NCI-H146 treated with DMSO at 0.1 percent for 48 hours (cell line): ENCODE measurements at regions not wholly inside any gene's neighbourhood (a gene's known extent, or its start where the extent isn't known, plus 50 kb on each side); places are given as distances from the start of the nearest gene placed in this dataset.

ENCODE experiments used
- DNase-seq: peaks from one replicate; lab custom pipeline; 2025; ENCODE audit not compliant: unreplicated experiment; lab: John Stamatoyannopoulos, UW

- DNase-seq = no peak
These were observed 56.9 kb downstream of the RDH14 start for GRCh38 chr2:18503376-18504228.

GRCh38 chr2:18502142-18502541 is 58.3 kb downstream of the RDH14 start:
- no peak for DNase-seq

GRCh38 chr2:18501729-18502128 is 58.7 kb downstream of the RDH14 start:
- DNase-seq = no peak

- no peak for DNase-seq
These were observed 59.3 kb downstream of the RDH14 start for GRCh38 chr2:18501156-18501555.

- no peak for DNase-seq
These were observed 60.1 kb downstream of the RDH14 start for GRCh38 chr2:18500333-18500732.

GRCh38 chr2:18498531-18498930 is 61.9 kb downstream of the RDH14 start:
- no peak for DNase-seq

- no peak for DNase-seq
These were observed 63.9 kb downstream of the RDH14 start for GRCh38 chr2:18496516-18496915.

GRCh38 chr2:18495058-18495457 is 65.4 kb downstream of the RDH14 start:
- DNase-seq = no peak

GRCh38 chr2:18492721-18493120 is 67.7 kb downstream of the RDH14 start:
- DNase-seq = no peak

- DNase-seq = no peak
These were observed 68.9 kb downstream of the RDH14 start for GRCh38 chr2:18491577-18491976.

GRCh38 chr2:18490901-18491300 is 69.6 kb downstream of the RDH14 start:
- no peak for DNase-seq

GRCh38 chr2:18487106-18487913 is 73.1 kb downstream of the RDH14 start:
- DNase-seq = no peak

GRCh38 chr2:18484625-18485024 is 75.8 kb downstream of the RDH14 start:
- DNase-seq = no peak

- DNase-seq = no peak
These were observed 76.6 kb downstream of the RDH14 start for GRCh38 chr2:18483896-18484295.

- no peak for DNase-seq
These were observed 77.8 kb downstream of the RDH14 start for GRCh38 chr2:18482666-18483065.

GRCh38 chr2:18479947-18480369 is 80.5 kb downstream of the RDH14 start:
- DNase-seq = no peak

GRCh38 chr2:18477293-18477692 is 83.2 kb downstream of the RDH14 start:
- no peak for DNase-seq

- no peak for DNase-seq
These were observed 84.0 kb downstream of the RDH14 start for GRCh38 chr2:18476484-18476883.

GRCh38 chr2:18475884-18476283 is 84.6 kb downstream of the RDH14 start:
- no peak for DNase-seq

- no peak for DNase-seq
These were observed 85.8 kb downstream of the RDH14 start for GRCh38 chr2:18474700-18475099.

GRCh38 chr2:18473241-18474181 is 86.9 kb downstream of the RDH14 start:
- no peak for DNase-seq
